ENCODE measurements at regions not wholly inside any gene's neighbourhood (a gene's known extent, or its start where the extent isn't known, plus 50 kb on each side); places are given as distances from the start of the nearest gene placed in this dataset.

DNA sequence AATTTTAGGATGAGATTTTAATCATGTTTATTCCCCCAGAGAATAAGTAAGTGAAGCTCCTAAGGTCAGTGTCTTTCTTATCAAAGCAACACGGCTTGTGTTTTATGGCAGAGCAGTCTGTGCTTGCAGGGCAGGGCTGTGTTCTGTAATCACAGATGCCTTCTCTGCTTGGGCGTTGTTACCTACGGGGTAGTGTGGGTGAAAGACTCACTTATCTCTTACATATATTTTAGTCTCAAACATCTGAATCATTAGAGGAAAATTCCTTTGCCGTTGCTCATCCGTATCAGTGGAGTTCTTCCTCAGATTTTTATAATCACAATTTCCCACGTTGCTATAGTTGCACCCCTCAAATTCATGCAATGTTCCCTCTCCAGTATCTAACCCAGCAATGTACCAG, 271.7 kb upstream of the MEIS2 start (continued):
- TF ChIP-seq, protein P1, sequence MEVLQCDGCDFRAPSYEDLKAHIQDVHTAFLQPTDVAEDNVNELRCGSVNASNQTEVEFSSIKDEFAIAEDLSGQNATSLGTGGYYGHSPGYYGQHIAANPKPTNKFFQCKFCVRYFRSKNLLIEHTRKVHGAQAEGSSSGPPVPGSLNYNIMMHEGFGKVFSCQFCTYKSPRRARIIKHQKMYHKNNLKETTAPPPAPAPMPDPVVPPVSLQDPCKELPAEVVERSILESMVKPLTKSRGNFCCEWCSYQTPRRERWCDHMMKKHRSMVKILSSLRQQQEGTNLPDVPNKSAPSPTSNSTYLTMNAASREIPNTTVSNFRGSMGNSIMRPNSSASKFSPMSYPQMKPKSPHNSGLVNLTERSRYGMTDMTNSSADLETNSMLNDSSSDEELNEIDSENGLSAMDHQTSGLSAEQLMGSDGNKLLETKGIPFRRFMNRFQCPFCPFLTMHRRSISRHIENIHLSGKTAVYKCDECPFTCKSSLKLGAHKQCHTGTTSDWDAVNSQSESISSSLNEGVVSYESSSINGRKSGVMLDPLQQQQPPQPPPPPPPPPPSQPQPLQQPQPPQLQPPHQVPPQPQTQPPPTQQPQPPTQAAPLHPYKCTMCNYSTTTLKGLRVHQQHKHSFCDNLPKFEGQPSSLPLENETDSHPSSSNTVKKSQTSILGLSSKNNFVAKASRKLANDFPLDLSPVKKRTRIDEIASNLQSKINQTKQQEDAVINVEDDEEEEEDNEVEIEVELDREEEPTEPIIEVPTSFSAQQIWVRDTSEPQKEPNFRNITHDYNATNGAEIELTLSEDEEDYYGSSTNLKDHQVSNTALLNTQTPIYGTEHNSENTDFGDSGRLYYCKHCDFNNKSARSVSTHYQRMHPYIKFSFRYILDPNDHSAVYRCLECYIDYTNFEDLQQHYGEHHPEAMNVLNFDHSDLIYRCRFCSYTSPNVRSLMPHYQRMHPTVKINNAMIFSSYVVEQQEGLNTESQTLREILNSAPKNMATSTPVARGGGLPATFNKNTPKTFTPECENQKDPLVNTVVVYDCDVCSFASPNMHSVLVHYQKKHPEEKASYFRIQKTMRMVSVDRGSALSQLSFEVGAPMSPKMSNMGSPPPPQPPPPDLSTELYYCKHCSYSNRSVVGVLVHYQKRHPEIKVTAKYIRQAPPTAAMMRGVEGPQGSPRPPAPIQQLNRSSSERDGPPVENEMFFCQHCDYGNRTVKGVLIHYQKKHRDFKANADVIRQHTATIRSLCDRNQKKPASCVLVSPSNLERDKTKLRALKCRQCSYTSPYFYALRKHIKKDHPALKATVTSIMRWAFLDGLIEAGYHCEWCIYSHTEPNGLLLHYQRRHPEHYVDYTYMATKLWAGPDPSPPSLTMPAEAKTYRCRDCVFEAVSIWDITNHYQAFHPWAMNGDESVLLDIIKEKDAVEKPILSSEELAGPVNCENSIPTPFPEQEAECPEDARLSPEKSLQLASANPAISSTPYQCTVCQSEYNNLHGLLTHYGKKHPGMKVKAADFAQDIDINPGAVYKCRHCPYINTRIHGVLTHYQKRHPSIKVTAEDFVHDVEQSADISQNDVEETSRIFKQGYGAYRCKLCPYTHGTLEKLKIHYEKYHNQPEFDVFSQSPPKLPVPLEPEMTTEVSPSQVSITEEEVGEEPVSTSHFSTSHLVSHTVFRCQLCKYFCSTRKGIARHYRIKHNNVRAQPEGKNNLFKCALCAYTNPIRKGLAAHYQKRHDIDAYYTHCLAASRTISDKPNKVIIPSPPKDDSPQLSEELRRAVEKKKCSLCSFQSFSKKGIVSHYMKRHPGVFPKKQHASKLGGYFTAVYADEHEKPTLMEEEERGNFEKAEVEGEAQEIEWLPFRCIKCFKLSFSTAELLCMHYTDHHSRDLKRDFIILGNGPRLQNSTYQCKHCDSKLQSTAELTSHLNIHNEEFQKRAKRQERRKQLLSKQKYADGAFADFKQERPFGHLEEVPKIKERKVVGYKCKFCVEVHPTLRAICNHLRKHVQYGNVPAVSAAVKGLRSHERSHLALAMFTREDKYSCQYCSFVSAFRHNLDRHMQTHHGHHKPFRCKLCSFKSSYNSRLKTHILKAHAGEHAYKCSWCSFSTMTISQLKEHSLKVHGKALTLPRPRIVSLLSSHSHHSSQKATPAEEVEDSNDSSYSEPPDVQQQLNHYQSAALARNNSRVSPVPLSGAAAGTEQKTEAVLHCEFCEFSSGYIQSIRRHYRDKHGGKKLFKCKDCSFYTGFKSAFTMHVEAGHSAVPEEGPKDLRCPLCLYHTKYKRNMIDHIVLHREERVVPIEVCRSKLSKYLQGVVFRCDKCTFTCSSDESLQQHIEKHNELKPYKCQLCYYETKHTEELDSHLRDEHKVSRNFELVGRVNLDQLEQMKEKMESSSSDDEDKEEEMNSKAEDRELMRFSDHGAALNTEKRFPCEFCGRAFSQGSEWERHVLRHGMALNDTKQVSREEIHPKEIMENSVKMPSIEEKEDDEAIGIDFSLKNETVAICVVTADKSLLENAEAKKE (CRISPR knock-in tag; IDR thresholded peaks at IDR 0.05) = no peak
- TF ChIP-seq POLR2AphosphoS5 (IDR thresholded peaks at IDR 0.05; ENCODE audit: low read depth) (no peak), NANOG (IDR thresholded peaks at IDR 0.05; ENCODE audit: borderline replicate concordance) (no peak), STAT1 (IDR thresholded peaks at IDR 0.05; ENCODE audit: unreplicated experiment) (no peak)

DNA sequence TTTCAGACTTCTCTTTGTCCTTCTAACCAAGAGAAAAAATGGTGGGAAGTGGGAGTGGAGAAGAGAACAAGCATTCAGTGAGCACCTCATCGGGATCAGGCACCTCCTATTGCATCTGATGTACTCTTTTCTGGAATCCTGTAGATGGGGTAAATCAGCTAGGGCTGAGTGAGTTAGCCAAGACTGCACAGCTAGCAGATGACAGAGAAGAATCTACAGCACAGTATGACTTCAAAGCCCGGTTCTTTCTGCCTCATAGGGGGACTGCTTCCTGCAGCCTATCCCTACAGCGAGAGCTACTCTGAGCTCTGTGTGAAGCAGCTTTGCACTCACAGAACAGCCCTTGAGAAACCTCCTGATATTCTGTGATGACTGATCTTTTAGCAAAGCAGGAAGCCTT, 275.2 kb upstream of the MEIS2 start:
- Histone ChIP-seq H3K9me2 (ENCODE audit: insufficient read depth) (no peaks in the 10 kb centered on the region), H4K20me1 (replicated peaks; ENCODE audit: insufficient read depth) (no peaks in the 10 kb centered on the region), H3K4me1 (ENCODE audit: insufficient read depth) (no peaks in the 10 kb centered on the region), H3K36me3 (ENCODE audit: insufficient read depth) (no peaks in the 10 kb centered on the region), H3K27me3 (ENCODE audit: insufficient read depth) (no peaks in the 10 kb centered on the region), H3K79me2 (replicated peaks; ENCODE audit: insufficient read depth) (no peaks in the 10 kb centered on the region), H3K4me2 (no peak overlapping the region), H3K4me3 (no peak overlapping the region), H3F3A (replicated peaks; ENCODE audit: low read depth) (no peaks in the 10 kb centered on the region), H3K27ac (ENCODE audit: low read depth) (no peak overlapping the region), H2AFZ (no peak overlapping the region)
- Mint-ChIP-seq H3K9me3 (peaks cover 5% of the 10 kb centered on the region; the same call in 2 of the 3 replicates), H3K4me1 (no peaks in the 10 kb centered on the region), H3K27ac (no peak overlapping the region), H3K27me3 (ENCODE audit: insufficient read depth, low read depth, poor library complexity) (no peaks in the 10 kb centered on the region), H3K36me3 (ENCODE audit: low read depth) (no peaks in the 10 kb centered on the region), H3K4me3 (no peak overlapping the region)
- ATAC-seq = peak; percentile 69
- peak; percentile 8 for DNase-seq (ENCODE audit: low spot score)
- TF ChIP-seq, protein P2, sequence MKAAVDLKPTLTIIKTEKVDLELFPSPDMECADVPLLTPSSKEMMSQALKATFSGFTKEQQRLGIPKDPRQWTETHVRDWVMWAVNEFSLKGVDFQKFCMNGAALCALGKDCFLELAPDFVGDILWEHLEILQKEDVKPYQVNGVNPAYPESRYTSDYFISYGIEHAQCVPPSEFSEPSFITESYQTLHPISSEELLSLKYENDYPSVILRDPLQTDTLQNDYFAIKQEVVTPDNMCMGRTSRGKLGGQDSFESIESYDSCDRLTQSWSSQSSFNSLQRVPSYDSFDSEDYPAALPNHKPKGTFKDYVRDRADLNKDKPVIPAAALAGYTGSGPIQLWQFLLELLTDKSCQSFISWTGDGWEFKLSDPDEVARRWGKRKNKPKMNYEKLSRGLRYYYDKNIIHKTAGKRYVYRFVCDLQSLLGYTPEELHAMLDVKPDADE (IDR thresholded peaks at IDR 0.05) = no peak
- TF ChIP-seq, protein P1 (CRISPR knock-in tag; IDR thresholded peaks at IDR 0.05) = no peak
- TF ChIP-seq, protein P3, sequence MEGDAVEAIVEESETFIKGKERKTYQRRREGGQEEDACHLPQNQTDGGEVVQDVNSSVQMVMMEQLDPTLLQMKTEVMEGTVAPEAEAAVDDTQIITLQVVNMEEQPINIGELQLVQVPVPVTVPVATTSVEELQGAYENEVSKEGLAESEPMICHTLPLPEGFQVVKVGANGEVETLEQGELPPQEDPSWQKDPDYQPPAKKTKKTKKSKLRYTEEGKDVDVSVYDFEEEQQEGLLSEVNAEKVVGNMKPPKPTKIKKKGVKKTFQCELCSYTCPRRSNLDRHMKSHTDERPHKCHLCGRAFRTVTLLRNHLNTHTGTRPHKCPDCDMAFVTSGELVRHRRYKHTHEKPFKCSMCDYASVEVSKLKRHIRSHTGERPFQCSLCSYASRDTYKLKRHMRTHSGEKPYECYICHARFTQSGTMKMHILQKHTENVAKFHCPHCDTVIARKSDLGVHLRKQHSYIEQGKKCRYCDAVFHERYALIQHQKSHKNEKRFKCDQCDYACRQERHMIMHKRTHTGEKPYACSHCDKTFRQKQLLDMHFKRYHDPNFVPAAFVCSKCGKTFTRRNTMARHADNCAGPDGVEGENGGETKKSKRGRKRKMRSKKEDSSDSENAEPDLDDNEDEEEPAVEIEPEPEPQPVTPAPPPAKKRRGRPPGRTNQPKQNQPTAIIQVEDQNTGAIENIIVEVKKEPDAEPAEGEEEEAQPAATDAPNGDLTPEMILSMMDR (conservative IDR thresholded peaks at IDR 0.05; ENCODE audit: low read depth in 2 of 2) = no peak
- no peak for TF ChIP-seq STAT1 (IDR thresholded peaks at IDR 0.05; ENCODE audit: unreplicated experiment)
- TF ChIP-seq EZH2 (IDR thresholded peaks at IDR 0.05; ENCODE audit: low read depth, unreplicated experiment) = no peak

Measured in GM23338 (cell line).